ENCODE measurements at regions not wholly inside any gene's neighbourhood (a gene's known extent, or its start where the extent isn't known, plus 50 kb on each side); places are given as distances from the start of the nearest gene placed in this dataset.

- H3K9me3 ChIP-seq, result no peaks in the 10 kb centered on the region
- ATAC-seq (replicated peaks in 1 of 4) (no peak), DNase-seq (no peak)
- Mint-ChIP-seq H3K9me3 (no peaks in the 10 kb centered on the region), H3K27ac (no peak overlapping the region), H3K4me3 (no peak overlapping the region), H3K27me3 (peaks cover 0 to 5% of the 10 kb centered on the region in 2 donors), H3K4me1 (peaks cover 3 to 6% (median 5%) of the 10 kb centered on the region in 3 donors), H3K36me3 (no peaks in the 10 kb centered on the region)
- H3K36me3 ChIP-seq (ENCODE audit: control insufficient read depth in 2 of 2, extremely low read depth in 1 of 2, insufficient read depth in 1 of 2, low read length in 1 of 2), result no peaks in the 10 kb centered on the region
- H3K4me1 ChIP-seq (ENCODE audit: control insufficient read depth in 1 of 2, extremely low read depth in 1 of 2, insufficient read depth in 2 of 2, low read length in 2 of 2), result peaks cover 0 to 3% of the 10 kb centered on the region in 2 experiments
- POLR2A ChIA-PET, result no interaction called here
- H3K4me3 ChIP-seq (ENCODE audit: control insufficient read depth in 1 of 2, extremely low read depth in 1 of 2, low read length in 1 of 2), result no peak overlapping the region
- CTCF ChIA-PET, result no interaction called here
- 89% methylated on average over 6 of the region's 10 CpGs for WGBS (ENCODE audit: insufficient coverage)
- peaks cover 0 to 12% of the 10 kb centered on the region in 2 experiments for H3K27me3 ChIP-seq (replicated peaks in 1 of 2; ENCODE audit: control insufficient read depth in 2 of 2, extremely low read depth in 1 of 2, insufficient read depth in 2 of 2, low read length in 1 of 2)
- no peak overlapping the region for H3K27ac ChIP-seq (ENCODE audit: low read length)
These were observed 132.8 kb upstream of the CDH4 start for GRCh38 chr20:61119273-61119672.

GRCh38 chr20:61119794-61120410 lies 132.2 kb upstream of the CDH4 start:
- Histone ChIP-seq H3K4me3 (ENCODE audit: control insufficient read depth in 1 of 2, extremely low read depth in 1 of 2, low read length in 1 of 2) (no peak overlapping the region), H3K27ac (ENCODE audit: low read length) (no peak overlapping the region), H3K27me3 (replicated peaks in 1 of 2; ENCODE audit: control insufficient read depth in 2 of 2, extremely low read depth in 1 of 2, insufficient read depth in 2 of 2, low read length in 1 of 2) (peaks cover 0 to 9% of the 10 kb centered on the region in 2 experiments), H3K36me3 (ENCODE audit: control insufficient read depth in 2 of 2, extremely low read depth in 1 of 2, insufficient read depth in 1 of 2, low read length in 1 of 2) (no peaks in the 10 kb centered on the region), H3K9me3 (no peaks in the 10 kb centered on the region), H3K4me1 (ENCODE audit: control insufficient read depth in 1 of 2, extremely low read depth in 1 of 2, insufficient read depth in 2 of 2, low read length in 2 of 2) (peaks cover 0 to 3% of the 10 kb centered on the region in 2 experiments)
- no peak overlapping the region for H3K27ac Mint-ChIP-seq
- DNase-seq, result no peak
- peaks cover 3 to 6% (median 5%) of the 10 kb centered on the region in 3 donors for H3K4me1 Mint-ChIP-seq
- no peak overlapping the region for H3K4me3 Mint-ChIP-seq
- WGBS (ENCODE audit: insufficient coverage), result 33% methylated on average over 1 of the region's 12 CpGs
- no peaks in the 10 kb centered on the region for H3K36me3 Mint-ChIP-seq
- ATAC-seq (replicated peaks in 1 of 4), result no peak
- ChIA-PET POLR2A (no interaction called here), CTCF (no interaction called here)
- peaks cover 0 to 5% of the 10 kb centered on the region in 2 donors for H3K27me3 Mint-ChIP-seq
- H3K9me3 Mint-ChIP-seq, result no peaks in the 10 kb centered on the region

GRCh38 chr20:61120595-61121515 lies 131.2 kb upstream of the CDH4 start:
- peaks cover 0 to 7% of the 10 kb centered on the region in 2 experiments for H3K27me3 ChIP-seq (replicated peaks in 1 of 2; ENCODE audit: control insufficient read depth in 2 of 2, extremely low read depth in 1 of 2, insufficient read depth in 2 of 2, low read length in 1 of 2)
- peaks cover 0 to 3% of the 10 kb centered on the region in 2 experiments for H3K4me1 ChIP-seq (ENCODE audit: control insufficient read depth in 1 of 2, extremely low read depth in 1 of 2, insufficient read depth in 2 of 2, low read length in 2 of 2)
- no peaks in the 10 kb centered on the region for H3K36me3 Mint-ChIP-seq
- H3K27ac Mint-ChIP-seq, result no peak overlapping the region
- DNase-seq (peak in 17 of 35 experiments; percentile 1 to 54 (median 16)), ATAC-seq (replicated peaks in 1 of 4) (peak in 3 of 4 experiments; percentile 24 to 38 (median 36))
- ChIA-PET CTCF (no interaction called here), POLR2A (no interaction called here)
- no peaks in the 10 kb centered on the region for H3K9me3 Mint-ChIP-seq
- H3K4me3 Mint-ChIP-seq, result no peak overlapping the region
- H3K4me1 Mint-ChIP-seq, result peaks cover 3 to 6% (median 5%) of the 10 kb centered on the region in 3 donors
- peaks cover 0 to 2% of the 10 kb centered on the region in 2 donors for H3K27me3 Mint-ChIP-seq
- WGBS (ENCODE audit: insufficient coverage), result 61% methylated on average over 13 of the region's 17 CpGs
- H3K9me3 ChIP-seq, result no peaks in the 10 kb centered on the region
- H3K27ac ChIP-seq (ENCODE audit: low read length), result no peak overlapping the region
- H3K36me3 ChIP-seq (ENCODE audit: control insufficient read depth in 2 of 2, extremely low read depth in 1 of 2, insufficient read depth in 1 of 2, low read length in 1 of 2), result no peaks in the 10 kb centered on the region
- no peak overlapping the region for H3K4me3 ChIP-seq (ENCODE audit: control insufficient read depth in 1 of 2, extremely low read depth in 1 of 2, low read length in 1 of 2)

- Mint-ChIP-seq H3K27ac (no peak overlapping the region), H3K4me3 (no peak overlapping the region), H3K9me3 (no peaks in the 10 kb centered on the region), H3K36me3 (no peaks in the 10 kb centered on the region), H3K27me3 (peaks cover 0 to 2% of the 10 kb centered on the region in 2 donors), H3K4me1 (peaks cover 3 to 6% (median 5%) of the 10 kb centered on the region in 3 donors)
- ATAC-seq (replicated peaks in 1 of 4), result no peak
- peaks cover 0 to 6% of the 10 kb centered on the region in 2 experiments for H3K27me3 ChIP-seq (replicated peaks in 1 of 2; ENCODE audit: control insufficient read depth in 2 of 2, extremely low read depth in 1 of 2, insufficient read depth in 2 of 2, low read length in 1 of 2)
- H3K27ac ChIP-seq (ENCODE audit: low read length), result no peak overlapping the region
- POLR2A ChIA-PET, result no interaction called here
- H3K36me3 ChIP-seq (ENCODE audit: control insufficient read depth in 2 of 2, extremely low read depth in 1 of 2, insufficient read depth in 1 of 2, low read length in 1 of 2), result no peaks in the 10 kb centered on the region
- no peak overlapping the region for H3K4me3 ChIP-seq (ENCODE audit: control insufficient read depth in 1 of 2, extremely low read depth in 1 of 2, low read length in 1 of 2)
- H3K9me3 ChIP-seq, result no peaks in the 10 kb centered on the region
- WGBS (ENCODE audit: insufficient coverage), result 87% methylated on average over 7 of the region's 8 CpGs
- H3K4me1 ChIP-seq (ENCODE audit: control insufficient read depth in 1 of 2, extremely low read depth in 1 of 2, insufficient read depth in 2 of 2, low read length in 2 of 2), result peaks cover 0 to 3% of the 10 kb centered on the region in 2 experiments
- DNase-seq, result no peak
- CTCF ChIA-PET, result no interaction called here
These were observed 130.4 kb upstream of the CDH4 start for GRCh38 chr20:61121661-61122060.

GRCh38 chr20:61123286-61123685 lies 128.8 kb upstream of the CDH4 start:
- H3K9me3 Mint-ChIP-seq, result no peaks in the 10 kb centered on the region
- no peak for ATAC-seq (replicated peaks in 1 of 4)
- CTCF ChIA-PET, result no interaction called here
- H3K36me3 Mint-ChIP-seq, result no peaks in the 10 kb centered on the region
- WGBS (ENCODE audit: insufficient coverage), result 61% methylated on average over 6 of the region's 7 CpGs
- Histone ChIP-seq H3K27me3 (replicated peaks in 1 of 2; ENCODE audit: control insufficient read depth in 2 of 2, extremely low read depth in 1 of 2, insufficient read depth in 2 of 2, low read length in 1 of 2) (no peaks in the 10 kb centered on the region), H3K36me3 (ENCODE audit: control insufficient read depth in 2 of 2, extremely low read depth in 1 of 2, insufficient read depth in 1 of 2, low read length in 1 of 2) (no peaks in the 10 kb centered on the region), H3K9me3 (no peaks in the 10 kb centered on the region), H3K27ac (ENCODE audit: low read length) (no peak overlapping the region), H3K4me3 (ENCODE audit: control insufficient read depth in 1 of 2, extremely low read depth in 1 of 2, low read length in 1 of 2) (no peak overlapping the region), H3K4me1 (ENCODE audit: control insufficient read depth in 1 of 2, extremely low read depth in 1 of 2, insufficient read depth in 2 of 2, low read length in 2 of 2) (peaks cover 0 to 3% of the 10 kb centered on the region in 2 experiments)
- no peak overlapping the region for H3K4me3 Mint-ChIP-seq
- POLR2A ChIA-PET, result no interaction called here
- no peak for DNase-seq
- H3K4me1 Mint-ChIP-seq, result peaks cover 3 to 6% (median 5%) of the 10 kb centered on the region in 3 donors
- no peaks in the 10 kb centered on the region for H3K27me3 Mint-ChIP-seq
- no peak overlapping the region for H3K27ac Mint-ChIP-seq

GRCh38 chr20:61123751-61124368 lies 128.2 kb upstream of the CDH4 start:
- Histone ChIP-seq H3K27me3 (replicated peaks in 1 of 2; ENCODE audit: control insufficient read depth in 2 of 2, extremely low read depth in 1 of 2, insufficient read depth in 2 of 2, low read length in 1 of 2) (no peaks in the 10 kb centered on the region), H3K27ac (ENCODE audit: low read length) (no peak overlapping the region), H3K9me3 (no peaks in the 10 kb centered on the region), H3K4me3 (ENCODE audit: control insufficient read depth in 1 of 2, extremely low read depth in 1 of 2, low read length in 1 of 2) (no peak overlapping the region), H3K4me1 (ENCODE audit: control insufficient read depth in 1 of 2, extremely low read depth in 1 of 2, insufficient read depth in 2 of 2, low read length in 2 of 2) (peaks cover 0 to 3% of the 10 kb centered on the region in 2 experiments), H3K36me3 (ENCODE audit: control insufficient read depth in 2 of 2, extremely low read depth in 1 of 2, insufficient read depth in 1 of 2, low read length in 1 of 2) (no peaks in the 10 kb centered on the region)
- WGBS (ENCODE audit: insufficient coverage), result 84% methylated on average over 13 of the region's 16 CpGs
- Mint-ChIP-seq H3K4me3 (no peak overlapping the region), H3K4me1 (peaks cover 3 to 6% (median 5%) of the 10 kb centered on the region in 3 donors), H3K27ac (no peak overlapping the region), H3K27me3 (no peaks in the 10 kb centered on the region), H3K9me3 (no peaks in the 10 kb centered on the region), H3K36me3 (no peaks in the 10 kb centered on the region)
- ATAC-seq (replicated peaks in 1 of 4) (no peak), DNase-seq (no peak)
- CTCF ChIA-PET, result no interaction called here
- POLR2A ChIA-PET, result no interaction called here

Data from T-cell (primary cell).